OCI-LY1 (cell line): ENCODE measurements at regions not wholly inside any gene's neighbourhood (a gene's known extent, or its start where the extent isn't known, plus 50 kb on each side); places are given as distances from the start of the nearest gene placed in this dataset.

Source experiments
- CTCF ChIP-seq: fragments of 200-600 bp; sonication (generic), shearing (Covaris generic); IDR thresholded peaks from 2 replicates; pipeline ENCODE4 v1.5.1; 2017; ENCODE audit warnings: mild to moderate bottlenecking, antibody characterized with exemption, low read length, moderate library complexity, mixed read lengths
- EZH2 ChIP-seq: fragments of 200-600 bp; sonication (generic), shearing (Covaris generic); IDR thresholded peaks from 2 replicates; pipeline ENCODE4 v1.8.0; 2017; ENCODE audit warnings: borderline replicate concordance, mixed run types, mild to moderate bottlenecking, antibody characterized with exemption, low read length, moderate library complexity, mixed read lengths

GRCh38 chr10:43970018-43970698 is 321.5 kb upstream of the ZNF32 start:
- TF ChIP-seq CTCF (no peak), EZH2 (no peak)
